Lung (tissue), 11 donors: ENCODE measurements at regions not wholly inside any gene's neighbourhood (a gene's known extent, or its start where the extent isn't known, plus 50 kb on each side); places are given as distances from the start of the nearest gene placed in this dataset.

Experiments used
- ATAC-seq: fragments of 200-7000 bp; cut with Tn5 transposase; one replicate; pipeline ENCODE4 v1.9.1; 2020; ENCODE audit warnings: moderate number of reproducible peaks; ENCODE audit not compliant: insufficient read depth, low FRiP score
- DNase-seq, 3 donors: peaks; one replicate each; pipeline ENCODE4 v3.0.0-alpha.2; 2013 to 2017
- H3K27ac ChIP-seq, 2 donors: one replicate each; pipeline ENCODE4 v1.5.1; 2013; ENCODE audit warnings: mild to moderate bottlenecking in 2 of 2, moderate library complexity in 2 of 2, control low read depth in 1 of 2, inconsistent platforms in 1 of 2, low read depth in 1 of 2, low read length in 1 of 2
- H3K27me3 ChIP-seq, 3 donors: one replicate each; pipeline ENCODE4 v1.5.1; 2013; ENCODE audit warnings: low read length in 2 of 3; ENCODE audit not compliant: control insufficient read depth in 3 of 3, insufficient read depth in 3 of 3
- H3K36me3 ChIP-seq, 4 donors: one replicate each; pipeline ENCODE4 v1.5.1; 2013; ENCODE audit warnings: low read length in 4 of 4, mild to moderate bottlenecking in 1 of 4, moderate library complexity in 1 of 4; ENCODE audit not compliant: control insufficient read depth in 4 of 4, insufficient read depth in 4 of 4
- H3K4me1 ChIP-seq, 5 donors: one replicate each; pipeline ENCODE4 v1.5.1; 2013; ENCODE audit warnings: low read length in 5 of 5, mild to moderate bottlenecking in 2 of 5, moderate library complexity in 1 of 5; ENCODE audit not compliant: control insufficient read depth in 5 of 5, insufficient read depth in 5 of 5
- H3K4me3 ChIP-seq: one replicate; pipeline ENCODE4 v1.5.1; 2013; ENCODE audit warnings: mild to moderate bottlenecking, control low read depth, moderate library complexity
- H3K9ac ChIP-seq, 2 donors: one replicate each; pipeline ENCODE4 v1.5.1; 2013; ENCODE audit warnings: low read length in 2 of 2, control low read depth in 1 of 2; ENCODE audit not compliant: insufficient read depth in 1 of 2
- H3K9me3 ChIP-seq, 4 donors: one replicate each; pipeline ENCODE4 v1.5.1; 2013; ENCODE audit warnings: low read length in 3 of 4, mild to moderate bottlenecking in 1 of 4, moderate library complexity in 1 of 4; ENCODE audit not compliant: control insufficient read depth in 4 of 4, insufficient read depth in 3 of 4
- WGBS, 2 donors: extraction: QIAGEN DNeasy Blood & Tissue Kit; methylation state at CpG; one replicate each; pipeline ENCODE4 v1.1.7; 2013; 5-methylcytosine and 5-hydroxymethylcytosine counted together
- TF ChIP-seq, protein P1 (sequence below): IDR thresholded peaks from 2 replicates; pipeline ENCODE4 v1.5.1; 2012; ENCODE audit warnings: mild to moderate bottlenecking; ENCODE audit errors: control extremely low read depth, extremely low read depth
- donor health status: control.
- donor health status: control.
- donor health status: Bipolar disorder and iron deficiency.
- donor health status: healthy.
- donor health status: DM: yes; HTN: yes; CAD: no.

DNA sequence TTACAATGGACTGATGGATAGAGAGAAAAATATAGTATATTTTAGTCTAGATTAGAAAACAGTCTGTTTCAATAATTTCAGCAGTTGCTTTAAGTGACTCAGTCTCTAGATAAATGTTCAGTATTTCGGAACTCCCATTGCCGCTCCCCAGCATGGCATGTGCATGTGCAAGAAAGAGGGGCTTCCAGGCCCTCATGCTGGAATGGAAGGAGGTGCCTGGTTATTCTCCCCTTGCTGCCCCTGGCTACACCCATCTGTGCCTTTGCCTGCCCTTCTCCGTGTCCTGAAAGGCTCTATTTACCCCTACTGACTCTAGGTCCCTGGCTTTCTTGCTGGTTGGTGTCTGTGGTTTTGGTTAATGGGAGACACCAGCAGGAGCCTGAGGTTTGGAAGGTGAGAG is 115.7 kb upstream of the IFNGR1 start:
- Histone ChIP-seq H3K27me3 (no peaks in the 10 kb centered on the region), H3K36me3 (no peaks in the 10 kb centered on the region), H3K9ac (no peak overlapping the region), H3K9me3 (peaks cover 0 to 2% (median 0%) of the 10 kb centered on the region in 4 donors), H3K4me3 (no peak overlapping the region), H3K27ac (no peak overlapping the region), H3K4me1 (peaks cover 0 to 21% (median 3%) of the 10 kb centered on the region in 5 donors)
- WGBS, 2 donors: 93 to 96% methylated on average over 3 of the region's 3 CpGs
- TF ChIP-seq, protein P1, sequence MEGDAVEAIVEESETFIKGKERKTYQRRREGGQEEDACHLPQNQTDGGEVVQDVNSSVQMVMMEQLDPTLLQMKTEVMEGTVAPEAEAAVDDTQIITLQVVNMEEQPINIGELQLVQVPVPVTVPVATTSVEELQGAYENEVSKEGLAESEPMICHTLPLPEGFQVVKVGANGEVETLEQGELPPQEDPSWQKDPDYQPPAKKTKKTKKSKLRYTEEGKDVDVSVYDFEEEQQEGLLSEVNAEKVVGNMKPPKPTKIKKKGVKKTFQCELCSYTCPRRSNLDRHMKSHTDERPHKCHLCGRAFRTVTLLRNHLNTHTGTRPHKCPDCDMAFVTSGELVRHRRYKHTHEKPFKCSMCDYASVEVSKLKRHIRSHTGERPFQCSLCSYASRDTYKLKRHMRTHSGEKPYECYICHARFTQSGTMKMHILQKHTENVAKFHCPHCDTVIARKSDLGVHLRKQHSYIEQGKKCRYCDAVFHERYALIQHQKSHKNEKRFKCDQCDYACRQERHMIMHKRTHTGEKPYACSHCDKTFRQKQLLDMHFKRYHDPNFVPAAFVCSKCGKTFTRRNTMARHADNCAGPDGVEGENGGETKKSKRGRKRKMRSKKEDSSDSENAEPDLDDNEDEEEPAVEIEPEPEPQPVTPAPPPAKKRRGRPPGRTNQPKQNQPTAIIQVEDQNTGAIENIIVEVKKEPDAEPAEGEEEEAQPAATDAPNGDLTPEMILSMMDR: no peak
- DNase-seq (no peak), ATAC-seq (no peak)

DNA sequence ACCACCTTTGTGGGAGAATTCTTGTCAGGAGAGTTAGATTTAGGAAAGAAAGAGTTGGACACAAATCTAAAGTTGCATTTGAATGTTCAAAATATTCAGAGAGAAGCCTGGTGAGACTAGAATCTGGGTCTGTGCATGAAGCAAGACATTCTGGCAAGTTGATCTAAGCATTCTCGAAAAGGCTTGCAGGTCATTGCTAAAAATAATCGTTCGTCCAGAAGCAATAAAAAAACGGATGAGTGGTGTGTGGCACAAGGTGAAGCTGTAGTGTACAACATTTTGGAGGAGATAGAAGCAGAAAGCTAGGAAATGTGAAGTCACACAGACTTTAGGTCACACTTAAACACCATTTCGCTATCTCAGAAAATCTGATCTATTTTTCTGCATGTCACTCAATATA is 114.9 kb upstream of the IFNGR1 start:
- 84 to 92% methylated on average over 5 of the region's 5 CpGs for WGBS, 2 donors
- H3K4me1 ChIP-seq: peaks cover 0 to 21% (median 3%) of the 10 kb centered on the region in 5 donors
- no peaks in the 10 kb centered on the region for H3K27me3 ChIP-seq
- no peak overlapping the region for H3K4me3 ChIP-seq
- no peaks in the 10 kb centered on the region for H3K36me3 ChIP-seq
- H3K27ac ChIP-seq: no peak overlapping the region
- ATAC-seq (no peak), DNase-seq (no peak)
- peaks cover 0 to 2% (median 0%) of the 10 kb centered on the region in 4 donors for H3K9me3 ChIP-seq
- TF ChIP-seq, protein P1: no peak
- no peak overlapping the region for H3K9ac ChIP-seq

DNA sequence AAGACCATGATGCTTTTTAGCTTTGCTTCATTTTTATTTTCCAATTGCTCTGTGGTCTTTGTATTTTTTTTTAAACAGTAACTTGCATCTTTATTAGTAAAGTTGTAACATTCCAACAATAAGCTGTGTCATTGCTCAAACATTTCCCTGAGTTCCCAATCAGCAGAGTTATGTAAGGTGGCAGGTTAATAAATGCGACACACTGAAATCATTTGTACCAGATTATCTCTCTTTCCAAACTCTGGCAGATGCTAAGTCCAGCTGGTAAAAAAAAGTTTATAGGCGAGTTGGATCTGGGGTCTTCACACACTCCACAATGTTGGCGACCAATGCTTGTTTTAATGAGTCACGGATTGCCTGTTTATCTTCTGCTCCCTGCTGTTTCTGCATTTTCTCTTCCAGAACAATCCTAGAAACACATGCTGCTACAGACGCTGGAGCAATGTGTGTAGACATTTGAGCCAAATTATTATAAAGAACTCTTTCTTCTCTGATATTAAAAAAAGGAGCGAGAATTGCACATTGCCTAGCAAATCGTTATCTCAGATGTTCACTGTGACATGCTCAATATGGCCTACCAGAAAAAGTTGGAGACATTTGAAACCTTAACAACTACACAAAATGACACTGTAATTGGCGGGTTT is 113.6 kb upstream of the IFNGR1 start:
- ATAC-seq (no peak), DNase-seq (peak; percentile 57 to 92 (median 90))
- 80 to 86% methylated on average over 8 of the region's 8 CpGs for WGBS, 2 donors
- H3K27me3 ChIP-seq: no peaks in the 10 kb centered on the region
- H3K9ac ChIP-seq: no peak overlapping the region
- H3K4me1 ChIP-seq: peaks cover 0 to 21% (median 3%) of the 10 kb centered on the region in 5 donors
- H3K4me3 ChIP-seq: no peak overlapping the region
- no peak overlapping the region for H3K27ac ChIP-seq
- no peaks in the 10 kb centered on the region for H3K36me3 ChIP-seq
- H3K9me3 ChIP-seq: peaks cover 0 to 2% (median 0%) of the 10 kb centered on the region in 4 donors
- TF ChIP-seq, protein P1: no peak

DNA sequence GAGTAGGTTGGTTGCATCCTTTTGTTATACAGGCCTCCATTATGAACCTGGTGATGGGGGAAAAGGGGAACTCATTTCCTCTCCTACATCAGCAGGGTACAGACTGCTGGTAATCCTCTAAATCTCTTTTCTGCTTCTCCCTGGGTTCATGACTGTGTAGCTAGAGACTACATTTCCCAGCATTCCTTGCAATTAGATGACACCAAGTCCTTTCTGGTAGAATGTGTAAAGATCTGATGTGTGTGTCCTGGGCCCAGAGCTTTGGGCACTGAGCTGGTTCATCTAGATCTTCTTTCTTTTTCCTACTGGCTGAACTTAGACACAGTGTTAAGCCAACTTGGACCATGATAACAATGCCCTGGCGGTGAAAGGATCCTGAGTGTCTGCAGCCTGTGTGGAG is 104.7 kb upstream of the IFNGR1 start:
- no peak for ATAC-seq
- DNase-seq: no peak
- H3K9me3 ChIP-seq: peaks cover 0 to 2% (median 0%) of the 10 kb centered on the region in 4 donors
- no peaks in the 10 kb centered on the region for H3K27me3 ChIP-seq
- 52 to 97% methylated on average over 1 of the region's 1 CpG for WGBS, 2 donors
- no peaks in the 10 kb centered on the region for H3K36me3 ChIP-seq
- H3K4me3 ChIP-seq: no peak overlapping the region
- no peak overlapping the region for H3K9ac ChIP-seq
- TF ChIP-seq, protein P1: no peak
- no peaks in the 10 kb centered on the region for H3K4me1 ChIP-seq
- H3K27ac ChIP-seq: no peak overlapping the region
